CD4-positive, alpha-beta T cell (primary cell): ENCODE measurements at regions not wholly inside any gene's neighbourhood (a gene's known extent, or its start where the extent isn't known, plus 50 kb on each side); places are given as distances from the start of the nearest gene placed in this dataset.

Experiments
- ATAC-seq: fragments of 200-7000 bp; cut with Tn5 transposase; one replicate; pipeline ENCODE4 v1.10.0; 2022; ENCODE audit warnings: mild to moderate bottlenecking; ENCODE audit not compliant: poor library complexity
- CTCF ChIA-PET: fragments of 350-600 bp; sonication (Branson Sonifier 250); formaldehyde crosslinking; loops from one replicate; lab custom pipeline; 2021; ENCODE audit warnings: antibody characterized with exemption, inconsistent platforms; lab: Charles Lee
- POLR2A ChIA-PET: fragments of 350-600 bp; sonication (Branson Sonifier 250); formaldehyde crosslinking; loops from one replicate; lab custom pipeline; 2021; ENCODE audit warnings: antibody characterized with exemption, inconsistent platforms; lab: Charles Lee
- DNase-seq, 14 experiments: peaks; one replicate each; pipeline ENCODE4 v3.0.0-alpha.2; 2013 to 2020; ENCODE audit warnings: mixed read lengths in 2 of 14
- H3K27ac ChIP-seq, 2 donors: one replicate each; pipeline versions ENCODE4 v1.5.1 to v1.7.0; 2013; ENCODE audit warnings: low read length in 2 of 2, low read depth in 1 of 2, mild to moderate bottlenecking in 1 of 2
- H3K27me3 ChIP-seq, 2 experiments: 1 replicate in 1 of 2; 2 replicates in 1 of 2; pipeline versions ENCODE4 v1.6.1 to v1.7.0; 2013; ENCODE audit warnings: low read length in 2 of 2, control low read depth in 1 of 2, mild to moderate bottlenecking in 1 of 2, moderate library complexity in 1 of 2; ENCODE audit not compliant: insufficient read depth in 2 of 2, control insufficient read depth in 1 of 2
- H3K36me3 ChIP-seq: one replicate; pipeline ENCODE4 v1.6.1; 2013; ENCODE audit warnings: low read length, control low read depth; ENCODE audit not compliant: insufficient read depth
- H3K4me1 ChIP-seq: one replicate; pipeline ENCODE4 v1.6.1; 2013; ENCODE audit warnings: low read length, control low read depth; ENCODE audit not compliant: insufficient read depth
- H3K4me3 ChIP-seq: one replicate; pipeline ENCODE4 v1.5.1; 2013; ENCODE audit warnings: mild to moderate bottlenecking, low read length, moderate library complexity
- H3K9me3 ChIP-seq, 2 experiments: 1 replicate in 1 of 2; 2 replicates in 1 of 2; pipeline versions ENCODE4 v1.6.1 to v1.7.0; 2013; ENCODE audit warnings: low read length in 2 of 2, mild to moderate bottlenecking in 2 of 2, control low read depth in 1 of 2, moderate library complexity in 1 of 2; ENCODE audit not compliant: control insufficient read depth in 1 of 2, insufficient read depth in 1 of 2
- H3K27ac Mint-ChIP-seq: one replicate; pipeline ENCODE4 v1.8.0; 2020; ENCODE audit warnings: mixed read lengths
- H3K27me3 Mint-ChIP-seq: one replicate; pipeline ENCODE4 v1.8.0; 2021; ENCODE audit warnings: mixed read lengths
- H3K36me3 Mint-ChIP-seq: one replicate; pipeline ENCODE4 v1.8.0; 2021; ENCODE audit warnings: low read depth, mixed read lengths
- H3K4me1 Mint-ChIP-seq: one replicate; pipeline ENCODE4 v1.8.0; 2021; ENCODE audit warnings: low read depth, mixed read lengths
- H3K4me3 Mint-ChIP-seq: one replicate; pipeline ENCODE4 v1.8.0; 2020; ENCODE audit warnings: mild to moderate bottlenecking, mixed read lengths
- H3K9me3 Mint-ChIP-seq: one replicate; pipeline ENCODE4 v1.8.0; 2020; ENCODE audit warnings: mixed read lengths
- intact Hi-C, 2 experiments: fragments of 100-400 bp; cut with DNase I in 1 of 2; cut with micrococcal nuclease in 1 of 2; formaldehyde crosslinking; loops; one replicate each; pipeline versions ENCODE4 v1.15.1 to v1.9.0; 2023 to 2025; cut with DNase I, micrococcal nuclease
- TF ChIP-seq, protein P1 (sequence below): fragments of 200-600 bp; IDR thresholded peaks from one replicate; pipeline ENCODE4 v1.8.0; 2022; ENCODE audit warnings: antibody characterized with exemption, mild to moderate bottlenecking

DNA sequence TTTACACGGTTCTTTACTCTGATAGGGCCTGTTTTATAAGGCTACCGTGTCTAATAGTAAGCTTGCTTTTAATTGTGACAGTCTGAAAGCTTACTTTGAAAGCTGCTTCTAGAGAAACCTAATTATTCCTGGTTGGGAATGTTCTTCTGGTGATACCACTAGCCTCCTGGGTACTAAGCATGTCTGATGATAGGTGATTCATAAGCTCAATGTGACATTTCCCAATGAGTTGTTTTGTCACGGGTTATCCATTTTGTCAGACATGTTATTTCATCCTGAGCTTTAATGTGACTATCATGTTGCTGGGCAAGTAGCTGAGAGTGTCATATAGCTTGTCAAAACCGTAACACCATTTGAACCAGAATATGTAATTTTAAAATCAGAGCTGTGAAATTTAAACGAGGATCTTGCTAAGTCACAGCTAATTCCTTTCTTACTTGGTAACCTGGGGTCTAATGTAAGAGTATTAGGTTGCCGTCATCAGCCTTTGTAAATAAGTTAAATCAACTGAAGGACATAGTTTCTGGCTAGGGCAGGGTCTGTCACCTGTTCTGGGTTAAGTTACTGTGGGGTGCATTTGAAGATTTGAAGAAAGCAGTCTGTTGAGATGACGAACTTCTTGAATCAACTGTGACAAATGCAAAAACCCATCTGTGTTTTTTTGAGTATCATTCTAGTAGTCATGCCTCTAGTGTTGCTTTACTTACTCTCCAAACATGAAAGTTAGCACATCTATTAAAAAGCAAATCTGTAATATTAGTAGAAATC, 529.2 kb downstream of the USP25 start:
- H3K9me3 ChIP-seq = no peaks in the 10 kb centered on the region
- H3K36me3 ChIP-seq = no peaks in the 10 kb centered on the region
- TF ChIP-seq, protein P1, sequence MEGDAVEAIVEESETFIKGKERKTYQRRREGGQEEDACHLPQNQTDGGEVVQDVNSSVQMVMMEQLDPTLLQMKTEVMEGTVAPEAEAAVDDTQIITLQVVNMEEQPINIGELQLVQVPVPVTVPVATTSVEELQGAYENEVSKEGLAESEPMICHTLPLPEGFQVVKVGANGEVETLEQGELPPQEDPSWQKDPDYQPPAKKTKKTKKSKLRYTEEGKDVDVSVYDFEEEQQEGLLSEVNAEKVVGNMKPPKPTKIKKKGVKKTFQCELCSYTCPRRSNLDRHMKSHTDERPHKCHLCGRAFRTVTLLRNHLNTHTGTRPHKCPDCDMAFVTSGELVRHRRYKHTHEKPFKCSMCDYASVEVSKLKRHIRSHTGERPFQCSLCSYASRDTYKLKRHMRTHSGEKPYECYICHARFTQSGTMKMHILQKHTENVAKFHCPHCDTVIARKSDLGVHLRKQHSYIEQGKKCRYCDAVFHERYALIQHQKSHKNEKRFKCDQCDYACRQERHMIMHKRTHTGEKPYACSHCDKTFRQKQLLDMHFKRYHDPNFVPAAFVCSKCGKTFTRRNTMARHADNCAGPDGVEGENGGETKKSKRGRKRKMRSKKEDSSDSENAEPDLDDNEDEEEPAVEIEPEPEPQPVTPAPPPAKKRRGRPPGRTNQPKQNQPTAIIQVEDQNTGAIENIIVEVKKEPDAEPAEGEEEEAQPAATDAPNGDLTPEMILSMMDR = no peak
- H3K9me3 Mint-ChIP-seq = no peaks in the 10 kb centered on the region
- intact Hi-C loops = no loop called here
- no peak overlapping the region for H3K27ac ChIP-seq
- H3K27me3 Mint-ChIP-seq = no peaks in the 10 kb centered on the region
- H3K4me1 ChIP-seq = no peaks in the 10 kb centered on the region
- CTCF ChIA-PET = no interaction called here
- no peak overlapping the region for H3K27ac Mint-ChIP-seq
- no peak overlapping the region for H3K4me3 Mint-ChIP-seq
- ATAC-seq = no peak
- H3K27me3 ChIP-seq = no peaks in the 10 kb centered on the region
- H3K4me1 Mint-ChIP-seq = no peaks in the 10 kb centered on the region
- no peak overlapping the region for H3K4me3 ChIP-seq
- no peaks in the 10 kb centered on the region for H3K36me3 Mint-ChIP-seq
- no peak for DNase-seq
- POLR2A ChIA-PET = interaction anchor here (0.7 kb wide), 1 partner anchor 43 kb away, joined by 3 read pairs; no protein-coding TSS in a partner anchor

DNA sequence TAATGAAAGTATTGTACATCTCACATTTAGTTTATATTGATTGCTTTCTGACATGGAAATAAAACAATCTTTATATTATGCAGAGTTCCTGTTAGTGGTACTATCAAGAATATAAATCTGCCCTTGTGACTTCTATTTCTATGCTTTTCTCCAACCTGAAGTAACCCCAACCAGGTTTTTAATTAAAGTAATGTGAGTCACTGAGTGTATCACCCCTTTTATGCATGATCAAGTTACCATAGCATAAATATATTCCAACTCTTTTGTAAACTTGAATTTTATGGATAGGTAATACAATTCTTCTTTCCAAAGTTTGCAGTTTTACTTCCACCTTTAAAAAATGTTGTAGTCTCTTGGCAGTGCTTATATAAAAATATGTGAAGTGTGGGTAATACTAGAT, 532.3 kb downstream of the USP25 start:
- CTCF ChIA-PET = no interaction called here

GRCh38 chr21:16264319-16264718, 534.5 kb downstream of the USP25 start:
- intact Hi-C loops = no loop called here
- no peak for ATAC-seq

More for the DNA sequence above, 532.3 kb downstream of the USP25 start:
- DNase-seq = no peak
- intact Hi-C loops = no loop called here
- Histone ChIP-seq H3K27me3 (no peaks in the 10 kb centered on the region), H3K36me3 (no peaks in the 10 kb centered on the region), H3K4me3 (no peak overlapping the region), H3K27ac (no peak overlapping the region), H3K4me1 (no peaks in the 10 kb centered on the region), H3K9me3 (no peaks in the 10 kb centered on the region)
- H3K36me3 Mint-ChIP-seq = no peaks in the 10 kb centered on the region
- no peaks in the 10 kb centered on the region for H3K9me3 Mint-ChIP-seq
- no peaks in the 10 kb centered on the region for H3K27me3 Mint-ChIP-seq
- no peaks in the 10 kb centered on the region for H3K4me1 Mint-ChIP-seq
- ATAC-seq = no peak
- TF ChIP-seq, protein P1 = no peak
- POLR2A ChIA-PET = no interaction called here
- no peak overlapping the region for H3K4me3 Mint-ChIP-seq
- H3K27ac Mint-ChIP-seq = no peak overlapping the region

More at GRCh38 chr21:16264319-16264718, 534.5 kb downstream of the USP25 start:
- peak in 1 of 14 experiments; percentile 1 for DNase-seq
- Mint-ChIP-seq H3K4me1 (no peaks in the 10 kb centered on the region), H3K36me3 (no peaks in the 10 kb centered on the region), H3K27ac (no peak overlapping the region), H3K9me3 (no peaks in the 10 kb centered on the region), H3K27me3 (no peaks in the 10 kb centered on the region), H3K4me3 (no peak overlapping the region)
- ChIA-PET CTCF (no interaction called here), POLR2A (no interaction called here)
- Histone ChIP-seq H3K4me3 (no peak overlapping the region), H3K4me1 (no peaks in the 10 kb centered on the region), H3K36me3 (no peaks in the 10 kb centered on the region), H3K27me3 (no peaks in the 10 kb centered on the region), H3K9me3 (no peaks in the 10 kb centered on the region), H3K27ac (no peak overlapping the region)
- TF ChIP-seq, protein P1 = no peak
